Mammary epithelial cell (primary cell): ENCODE measurements at regions not wholly inside any gene's neighbourhood (a gene's known extent, or its start where the extent isn't known, plus 50 kb on each side); places are given as distances from the start of the nearest gene placed in this dataset.

ENCODE experiments used
- CTCF ChIP-seq, 2 donors: IDR thresholded peaks in 1 of 2; conservative IDR thresholded peaks in 1 of 2; 2 replicates each; pipeline ENCODE4 v1.5.1; 2011 to 2012; ENCODE audit warnings: inconsistent platforms in 2 of 2, low read length in 2 of 2, mild to moderate bottlenecking in 2 of 2, control low read depth in 1 of 2, low read depth in 1 of 2; ENCODE audit not compliant: insufficient read depth in 1 of 2; ENCODE audit errors: extremely low read depth in 1 of 2
- EZH2 ChIP-seq: IDR thresholded peaks from 2 replicates; pipeline ENCODE4 v1.6.1; 2012; ENCODE audit warnings: low read length, inconsistent platforms, borderline replicate concordance

DNA sequence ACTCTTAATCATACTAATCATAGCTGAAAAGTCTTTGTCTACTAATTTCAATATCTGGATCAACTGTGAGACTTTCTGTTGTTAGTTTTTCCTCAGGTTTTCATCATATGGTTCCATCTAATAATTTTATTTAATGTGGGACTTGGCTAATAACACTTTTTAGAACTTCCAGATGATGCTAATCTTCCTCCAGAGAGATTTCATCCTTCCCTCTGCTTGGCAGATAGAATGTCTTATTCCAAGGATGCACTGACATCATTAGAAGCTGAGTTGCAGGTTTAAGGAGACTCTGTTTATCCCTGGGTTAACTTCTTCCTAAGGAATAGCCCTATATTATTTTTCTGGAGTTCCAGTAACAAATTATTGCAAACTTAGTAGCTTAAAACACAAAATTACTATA, 325.6 kb downstream of the COG6 start:
- TF ChIP-seq CTCF (conservative IDR thresholded peaks at IDR 0.05 in 1 of 2, IDR thresholded peaks at IDR 0.05 in 1 of 2; ENCODE audit: extremely low read depth in 1 of 2, insufficient read depth in 1 of 2, low read depth in 1 of 2, low read length in 2 of 2): no peak
- TF ChIP-seq EZH2: no peak
